HL-60 (cell line): ENCODE measurements at regions not wholly inside any gene's neighbourhood (a gene's known extent, or its start where the extent isn't known, plus 50 kb on each side); places are given as distances from the start of the nearest gene placed in this dataset.

Experiments used
- DNase-seq, 2 experiments: peaks; one replicate each; pipeline ENCODE4 v3.0.0-alpha.2; 2010 to 2020; ENCODE audit warnings: low read depth in 1 of 2, low spot score in 1 of 2
- H3K27ac ChIP-seq: fragments of 250-450 bp; sonication (Bioruptor Pico); replicated peaks from 2 replicates; pipeline ENCODE4 v1.5.1; 2020; ENCODE audit warnings: mild to moderate bottlenecking, moderate library complexity
- H3K27me3 ChIP-seq: fragments of 250-450 bp; sonication (Bioruptor Pico); 2 replicates; pipeline ENCODE4 v1.5.1; 2021; ENCODE audit warnings: mild to moderate bottlenecking, moderate library complexity; ENCODE audit not compliant: insufficient read depth, poor library complexity, severe bottlenecking
- H3K4me3 ChIP-seq: replicated peaks from 2 replicates; pipeline ENCODE4 v1.5.1; 2011; ENCODE audit warnings: mild to moderate bottlenecking, control low read depth, low read length; ENCODE audit not compliant: insufficient read depth
- CTCF ChIP-seq: IDR thresholded peaks from one replicate; pipeline ENCODE4 v1.5.1; 2011; ENCODE audit warnings: low read length, control low read depth, inconsistent platforms; ENCODE audit not compliant: insufficient read depth
- GABPA ChIP-seq: IDR thresholded peaks from 2 replicates; pipeline ENCODE4 v1.6.1; 2012; ENCODE audit warnings: low read depth
- POLR2AphosphoS5 ChIP-seq: IDR thresholded peaks from 2 replicates; pipeline ENCODE4 v1.6.1; 2012; ENCODE audit warnings: low read depth
- REST ChIP-seq: IDR thresholded peaks from 2 replicates; pipeline ENCODE4 v1.6.1; 2012; ENCODE audit warnings: low read depth; ENCODE audit not compliant: insufficient replicate concordance
- SPI1 ChIP-seq: IDR thresholded peaks from 2 replicates; pipeline ENCODE4 v1.6.1; 2012; ENCODE audit warnings: low read depth, mild to moderate bottlenecking, borderline replicate concordance

GRCh38 chr4:13992975-13993520 is 365.5 kb upstream of the BOD1L1 start:
- no peak for DNase-seq
- no peak for TF ChIP-seq SPI1
- no peak for TF ChIP-seq POLR2AphosphoS5
- no peak for TF ChIP-seq REST
- TF ChIP-seq CTCF, result no peak
- no peak for TF ChIP-seq GABPA

GRCh38 chr4:13994016-13994415 is 366.5 kb upstream of the BOD1L1 start:
- no peak for DNase-seq
- no peak overlapping the region for H3K4me3 ChIP-seq
- no peak overlapping the region for H3K27ac ChIP-seq
- no peak for TF ChIP-seq SPI1
- no peak for TF ChIP-seq GABPA
- no peak for TF ChIP-seq POLR2AphosphoS5
- no peak for TF ChIP-seq REST
- no peak for TF ChIP-seq CTCF
- H3K27me3 ChIP-seq, result no peaks in the 10 kb centered on the region

More at GRCh38 chr4:13992975-13993520, 365.5 kb upstream of the BOD1L1 start:
- H3K4me3 ChIP-seq, result no peak overlapping the region
- H3K27me3 ChIP-seq, result no peaks in the 10 kb centered on the region
- H3K27ac ChIP-seq, result no peak overlapping the region

- DNase-seq, result no peak
- no peak overlapping the region for H3K4me3 ChIP-seq
- H3K27me3 ChIP-seq, result no peaks in the 10 kb centered on the region
- TF ChIP-seq GABPA (no peak), REST (no peak), POLR2AphosphoS5 (no peak), CTCF (no peak), SPI1 (no peak)
- H3K27ac ChIP-seq, result no peak overlapping the region
Observed at GRCh38 chr4:13998850-13999445, 371.4 kb upstream of the BOD1L1 start.
